GM20000 (cell line): ENCODE measurements at regions not wholly inside any gene's neighbourhood (a gene's known extent, or its start where the extent isn't known, plus 50 kb on each side); places are given as distances from the start of the nearest gene placed in this dataset.
"Not testable (repeated sequence)": the region's sequence is repeated elsewhere in the genome, so short reads cannot be mapped to it uniquely, and the experiment has no call there.

Experiments used
- DNase-seq: peaks from one replicate; pipeline ENCODE4 v3.0.0; 2012; ENCODE audit warnings: low spot score
- TF ChIP-seq, protein P1 (sequence below): IDR thresholded peaks from 2 replicates; pipeline ENCODE4 v1.5.1; 2012; ENCODE audit warnings: mild to moderate bottlenecking, control low read depth; ENCODE audit errors: extremely low read depth, missing control alignments

DNA sequence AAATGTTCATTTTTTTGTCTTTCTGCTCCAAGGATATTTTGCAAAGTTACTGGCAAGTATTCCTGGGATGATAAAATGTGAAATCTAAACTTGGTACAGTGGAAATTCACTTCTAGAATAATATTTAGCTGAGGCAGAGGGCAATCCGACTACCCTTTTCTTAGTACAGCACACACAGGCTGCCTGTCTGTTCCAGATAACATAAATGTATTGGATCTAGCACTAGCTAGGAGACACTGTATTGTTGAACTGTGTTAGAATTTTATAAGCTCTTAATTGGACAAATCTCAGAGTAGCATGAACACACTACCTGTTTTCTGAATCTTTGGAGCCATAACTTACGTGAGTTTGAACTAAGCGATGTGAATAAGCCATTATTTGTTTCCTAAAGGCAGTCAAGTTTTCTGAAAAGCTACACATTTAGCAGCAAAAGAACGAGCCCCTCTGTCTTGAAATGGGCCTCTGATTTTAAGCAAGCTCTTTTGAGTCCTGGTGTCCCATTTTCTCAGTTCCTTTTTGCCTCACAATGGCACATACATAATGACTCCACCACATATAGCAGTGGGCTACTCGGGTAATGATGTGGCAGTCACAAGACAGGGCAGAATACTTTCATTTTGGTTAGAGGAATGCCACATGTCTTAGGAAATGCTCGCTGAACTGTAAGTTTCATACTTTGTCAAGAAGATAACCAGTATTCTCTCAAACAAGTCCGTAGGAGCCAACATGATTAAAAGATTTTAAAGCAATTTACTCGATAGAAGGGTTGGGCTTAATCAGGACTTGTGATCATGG, 116.5 kb upstream of the ESR1 start:
- peak; percentile 32 for DNase-seq
- TF ChIP-seq, protein P1, sequence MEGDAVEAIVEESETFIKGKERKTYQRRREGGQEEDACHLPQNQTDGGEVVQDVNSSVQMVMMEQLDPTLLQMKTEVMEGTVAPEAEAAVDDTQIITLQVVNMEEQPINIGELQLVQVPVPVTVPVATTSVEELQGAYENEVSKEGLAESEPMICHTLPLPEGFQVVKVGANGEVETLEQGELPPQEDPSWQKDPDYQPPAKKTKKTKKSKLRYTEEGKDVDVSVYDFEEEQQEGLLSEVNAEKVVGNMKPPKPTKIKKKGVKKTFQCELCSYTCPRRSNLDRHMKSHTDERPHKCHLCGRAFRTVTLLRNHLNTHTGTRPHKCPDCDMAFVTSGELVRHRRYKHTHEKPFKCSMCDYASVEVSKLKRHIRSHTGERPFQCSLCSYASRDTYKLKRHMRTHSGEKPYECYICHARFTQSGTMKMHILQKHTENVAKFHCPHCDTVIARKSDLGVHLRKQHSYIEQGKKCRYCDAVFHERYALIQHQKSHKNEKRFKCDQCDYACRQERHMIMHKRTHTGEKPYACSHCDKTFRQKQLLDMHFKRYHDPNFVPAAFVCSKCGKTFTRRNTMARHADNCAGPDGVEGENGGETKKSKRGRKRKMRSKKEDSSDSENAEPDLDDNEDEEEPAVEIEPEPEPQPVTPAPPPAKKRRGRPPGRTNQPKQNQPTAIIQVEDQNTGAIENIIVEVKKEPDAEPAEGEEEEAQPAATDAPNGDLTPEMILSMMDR, result no peak

DNA sequence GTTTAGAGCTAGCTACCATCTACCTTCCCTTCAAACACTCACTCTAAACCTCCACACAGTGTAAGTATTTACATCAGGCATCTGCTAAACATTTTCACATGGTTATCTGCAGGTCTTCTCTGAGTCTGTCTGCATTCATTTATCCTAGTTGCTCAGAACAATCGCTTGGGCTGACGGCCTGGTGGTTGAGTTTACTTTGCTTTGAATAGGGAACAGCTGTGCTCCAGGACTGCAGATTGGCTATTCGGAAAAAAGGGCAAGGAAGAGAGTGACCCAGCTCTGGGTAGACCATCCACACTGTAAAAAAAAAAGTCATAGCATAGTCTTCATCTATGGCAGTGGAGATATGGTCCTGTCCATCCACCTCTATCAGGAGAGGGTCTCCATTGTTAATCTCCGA, 115.3 kb upstream of the ESR1 start:
- TF ChIP-seq, protein P1, result no peak
- no peak for DNase-seq

DNA sequence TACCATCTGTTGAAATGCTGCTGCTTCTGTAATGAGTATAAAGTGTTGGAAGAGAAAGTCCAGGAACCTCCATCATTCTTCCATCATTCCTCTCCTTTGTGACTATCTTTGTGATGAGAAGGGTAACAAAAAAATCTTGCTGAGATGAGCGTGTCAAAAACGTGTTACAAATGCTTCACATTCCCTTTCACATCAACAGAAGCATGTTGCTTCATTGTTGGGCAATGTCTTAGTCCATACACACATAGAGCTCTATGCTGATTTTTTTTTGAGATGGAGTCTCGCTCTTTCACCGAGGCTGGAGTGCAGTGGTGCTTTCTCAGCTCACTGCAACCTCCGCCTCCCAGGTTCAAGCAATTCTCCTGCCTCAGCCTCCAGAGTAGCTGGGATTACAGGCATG, 114.1 kb upstream of the ESR1 start:
- DNase-seq, result no peak

DNA sequence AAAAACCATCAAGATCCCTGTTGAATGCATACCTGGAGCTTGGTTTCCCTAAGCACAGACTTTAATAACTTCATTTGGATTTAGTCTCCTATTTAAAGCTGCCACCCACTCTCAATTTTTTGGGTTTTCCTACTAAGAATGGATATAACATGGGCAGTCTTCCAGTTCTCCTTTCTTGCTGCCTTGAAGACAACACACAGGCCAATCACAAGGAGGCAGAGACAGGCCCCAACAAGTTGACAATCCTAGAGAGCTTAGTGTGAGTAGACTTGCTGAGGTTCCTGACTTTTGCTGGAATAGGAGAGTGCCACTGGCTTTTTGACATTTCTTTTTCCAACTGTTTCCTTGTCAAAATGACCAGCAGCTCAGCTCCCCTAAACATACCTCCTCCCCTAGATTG, 112.3 kb upstream of the ESR1 start:
- DNase-seq, result no peak
- TF ChIP-seq, protein P1, result no peak

More for the DNA sequence above, 114.1 kb upstream of the ESR1 start:
- TF ChIP-seq, protein P1, result no peak

DNA sequence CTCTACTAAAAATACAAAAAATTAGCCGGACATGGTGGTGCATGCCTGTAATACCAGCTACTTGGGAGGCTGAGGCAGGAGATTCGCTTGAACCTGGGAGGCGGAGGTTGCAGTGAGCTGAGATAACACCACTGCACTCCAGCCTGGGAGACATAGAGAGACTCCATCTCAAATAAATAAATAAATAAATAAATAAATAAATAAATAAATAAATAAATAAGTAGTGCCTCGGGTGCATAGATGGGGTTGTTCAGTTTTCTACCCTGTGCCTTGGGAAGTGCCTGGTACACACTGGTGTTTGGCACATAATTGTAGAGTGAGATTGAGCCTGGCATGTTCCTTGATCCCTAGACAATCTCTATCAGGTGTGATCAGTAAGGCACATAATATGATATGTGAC, 111.2 kb upstream of the ESR1 start:
- DNase-seq, result not testable (repeated sequence)

DNA sequence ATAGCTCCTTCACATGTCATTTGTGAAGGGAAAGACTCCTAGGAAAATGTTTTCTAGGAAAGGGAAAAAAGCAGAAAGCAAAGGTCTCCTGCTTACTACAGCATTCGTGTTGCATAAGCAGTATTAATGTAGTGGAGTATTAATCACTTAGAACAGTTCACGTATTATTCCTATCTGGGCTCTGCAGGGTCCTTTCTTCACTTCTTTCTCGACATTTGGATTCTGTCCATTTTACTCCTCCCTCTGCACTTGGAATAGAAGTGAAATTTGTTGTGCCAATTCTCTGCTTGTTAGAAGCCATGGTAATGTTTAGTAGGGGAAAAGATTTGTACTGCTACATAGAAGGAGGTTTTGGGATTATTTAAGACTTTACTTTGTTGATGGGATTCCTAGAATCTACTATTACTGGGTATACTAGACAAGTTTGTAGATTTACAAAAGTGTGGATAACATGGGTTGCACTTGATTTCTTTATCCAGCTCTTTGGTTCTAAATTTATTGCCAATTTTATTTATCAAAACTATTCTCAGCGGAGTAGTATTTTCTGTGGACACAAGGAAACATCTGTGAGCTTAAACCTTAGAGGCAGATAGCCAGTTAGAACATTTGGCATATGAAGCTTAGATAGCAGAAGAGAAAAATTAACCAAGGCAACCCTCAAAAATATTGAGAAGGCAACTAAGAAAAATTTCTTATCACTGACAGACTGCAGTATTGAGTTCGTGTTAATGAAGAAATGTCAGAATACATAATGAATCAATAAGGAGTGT, 108.4 kb upstream of the ESR1 start:
- TF ChIP-seq, protein P1, result no peak
- DNase-seq, result no peak

DNA sequence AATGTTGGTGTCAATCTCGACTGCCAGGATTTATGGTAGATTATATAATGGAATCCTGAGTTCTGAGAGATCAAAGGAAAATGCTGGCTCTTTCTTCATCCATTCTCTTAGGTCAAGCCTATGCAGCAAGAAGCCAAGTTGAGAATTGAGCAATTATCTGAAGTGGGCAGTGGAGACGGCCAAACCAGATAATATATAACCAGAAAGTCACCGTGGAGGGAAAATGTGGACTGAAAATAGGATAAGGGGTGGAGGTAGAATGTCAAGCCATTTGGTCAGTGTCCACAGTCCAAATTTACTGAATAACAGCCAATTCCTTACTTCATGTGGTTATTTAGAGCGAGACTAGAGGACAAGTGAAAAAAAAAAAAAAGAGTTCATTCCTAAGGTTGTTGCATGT, 107.8 kb upstream of the ESR1 start:
- TF ChIP-seq, protein P1, result no peak
- no peak for DNase-seq
